ENCODE measurements at regions not wholly inside any gene's neighbourhood (a gene's known extent, or its start where the extent isn't known, plus 50 kb on each side); places are given as distances from the start of the nearest gene placed in this dataset.

DNA sequence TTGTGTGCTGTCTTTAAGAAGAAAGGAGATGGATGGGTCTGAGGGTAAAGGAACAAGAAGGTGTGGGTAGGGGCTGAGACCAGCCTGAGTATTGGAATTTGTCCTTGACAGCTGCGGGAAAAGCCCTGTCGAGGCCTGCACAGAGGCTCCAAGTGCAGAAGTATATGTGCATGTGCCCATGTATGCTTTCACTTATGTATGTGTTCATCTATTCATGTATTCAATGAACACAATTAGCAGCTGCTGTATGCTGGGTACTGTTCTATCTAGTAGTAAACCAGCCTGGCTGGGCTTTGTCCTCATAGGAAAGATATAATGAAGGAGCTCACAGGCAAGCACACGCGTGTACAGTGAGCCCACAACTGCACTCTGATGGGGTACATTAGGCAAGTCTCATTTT, 181.4 kb downstream of the CALCRL start (continued):
- TF ChIP-seq, protein P1, sequence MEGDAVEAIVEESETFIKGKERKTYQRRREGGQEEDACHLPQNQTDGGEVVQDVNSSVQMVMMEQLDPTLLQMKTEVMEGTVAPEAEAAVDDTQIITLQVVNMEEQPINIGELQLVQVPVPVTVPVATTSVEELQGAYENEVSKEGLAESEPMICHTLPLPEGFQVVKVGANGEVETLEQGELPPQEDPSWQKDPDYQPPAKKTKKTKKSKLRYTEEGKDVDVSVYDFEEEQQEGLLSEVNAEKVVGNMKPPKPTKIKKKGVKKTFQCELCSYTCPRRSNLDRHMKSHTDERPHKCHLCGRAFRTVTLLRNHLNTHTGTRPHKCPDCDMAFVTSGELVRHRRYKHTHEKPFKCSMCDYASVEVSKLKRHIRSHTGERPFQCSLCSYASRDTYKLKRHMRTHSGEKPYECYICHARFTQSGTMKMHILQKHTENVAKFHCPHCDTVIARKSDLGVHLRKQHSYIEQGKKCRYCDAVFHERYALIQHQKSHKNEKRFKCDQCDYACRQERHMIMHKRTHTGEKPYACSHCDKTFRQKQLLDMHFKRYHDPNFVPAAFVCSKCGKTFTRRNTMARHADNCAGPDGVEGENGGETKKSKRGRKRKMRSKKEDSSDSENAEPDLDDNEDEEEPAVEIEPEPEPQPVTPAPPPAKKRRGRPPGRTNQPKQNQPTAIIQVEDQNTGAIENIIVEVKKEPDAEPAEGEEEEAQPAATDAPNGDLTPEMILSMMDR (IDR thresholded peaks at IDR 0.05) = no peak
- TF ChIP-seq ZNF423 (CRISPR knock-in tag; IDR thresholded peaks at IDR 0.05) = no peak

DNA sequence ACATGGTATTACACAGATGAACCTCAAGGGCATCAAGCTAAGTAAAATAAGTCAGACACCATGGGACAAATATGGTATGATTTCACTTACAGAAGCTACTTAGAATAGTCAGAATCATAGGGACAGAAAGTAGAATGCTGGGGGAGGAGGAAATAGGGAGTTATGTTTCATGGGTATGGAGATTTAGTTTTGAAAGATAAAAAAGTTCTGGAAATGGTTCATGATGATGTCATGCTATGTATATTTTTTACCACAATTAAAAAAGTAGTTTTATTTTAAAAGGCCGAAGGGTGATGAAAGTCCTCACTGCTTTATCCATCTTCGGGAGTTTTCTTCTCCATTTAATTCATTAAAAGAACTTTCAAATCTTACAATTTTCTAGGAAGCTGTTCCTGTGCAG, 181.9 kb downstream of the CALCRL start:
- H3K4me1 Mint-ChIP-seq = peaks cover 44% of the 10 kb centered on the region
- CTCF ChIA-PET = no interaction called here
- ATAC-seq (no peak), DNase-seq (ENCODE audit: low spot score) (no peak)
- H3K9me3 Mint-ChIP-seq = no peaks in the 10 kb centered on the region; the same call in 1 of the 2 replicates
- H3K27ac Mint-ChIP-seq = no peak overlapping the region
- POLR2A ChIA-PET = no interaction called here
- no peaks in the 10 kb centered on the region for H3K27me3 Mint-ChIP-seq (ENCODE audit: low read depth)
- H3K36me3 Mint-ChIP-seq = peaks cover 3% of the 10 kb centered on the region; the same call in 1 of the 2 replicates
- H3K4me3 Mint-ChIP-seq = no peak overlapping the region
- TF ChIP-seq GTF2I (CRISPR knock-in tag; conservative IDR thresholded peaks at IDR 0.05) (no peak), CREB1 (CRISPR knock-in tag; IDR thresholded peaks at IDR 0.05) (no peak), NFATC4 (CRISPR knock-in tag; IDR thresholded peaks at IDR 0.05) (no peak), GRHL2 (CRISPR knock-in tag; IDR thresholded peaks at IDR 0.05; ENCODE audit: insufficient replicate concordance, severe bottlenecking) (no peak), ATF1 (CRISPR knock-in tag; IDR thresholded peaks at IDR 0.05) (no peak), ZNF396 (CRISPR knock-in tag; IDR thresholded peaks at IDR 0.05; ENCODE audit: borderline replicate concordance) (no peak), MXD4 (CRISPR knock-in tag; IDR thresholded peaks at IDR 0.05; ENCODE audit: borderline replicate concordance) (no peak), SMAD4 (CRISPR knock-in tag; IDR thresholded peaks at IDR 0.05) (no peak)
- TF ChIP-seq, protein P2, sequence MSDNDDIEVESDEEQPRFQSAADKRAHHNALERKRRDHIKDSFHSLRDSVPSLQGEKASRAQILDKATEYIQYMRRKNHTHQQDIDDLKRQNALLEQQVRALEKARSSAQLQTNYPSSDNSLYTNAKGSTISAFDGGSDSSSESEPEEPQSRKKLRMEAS (CRISPR knock-in tag; IDR thresholded peaks at IDR 0.05) = no peak
- TF ChIP-seq, protein P3, sequence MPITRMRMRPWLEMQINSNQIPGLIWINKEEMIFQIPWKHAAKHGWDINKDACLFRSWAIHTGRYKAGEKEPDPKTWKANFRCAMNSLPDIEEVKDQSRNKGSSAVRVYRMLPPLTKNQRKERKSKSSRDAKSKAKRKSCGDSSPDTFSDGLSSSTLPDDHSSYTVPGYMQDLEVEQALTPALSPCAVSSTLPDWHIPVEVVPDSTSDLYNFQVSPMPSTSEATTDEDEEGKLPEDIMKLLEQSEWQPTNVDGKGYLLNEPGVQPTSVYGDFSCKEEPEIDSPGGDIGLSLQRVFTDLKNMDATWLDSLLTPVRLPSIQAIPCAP (CRISPR knock-in tag; IDR thresholded peaks at IDR 0.05) = no peak
- TF ChIP-seq, protein P4, sequence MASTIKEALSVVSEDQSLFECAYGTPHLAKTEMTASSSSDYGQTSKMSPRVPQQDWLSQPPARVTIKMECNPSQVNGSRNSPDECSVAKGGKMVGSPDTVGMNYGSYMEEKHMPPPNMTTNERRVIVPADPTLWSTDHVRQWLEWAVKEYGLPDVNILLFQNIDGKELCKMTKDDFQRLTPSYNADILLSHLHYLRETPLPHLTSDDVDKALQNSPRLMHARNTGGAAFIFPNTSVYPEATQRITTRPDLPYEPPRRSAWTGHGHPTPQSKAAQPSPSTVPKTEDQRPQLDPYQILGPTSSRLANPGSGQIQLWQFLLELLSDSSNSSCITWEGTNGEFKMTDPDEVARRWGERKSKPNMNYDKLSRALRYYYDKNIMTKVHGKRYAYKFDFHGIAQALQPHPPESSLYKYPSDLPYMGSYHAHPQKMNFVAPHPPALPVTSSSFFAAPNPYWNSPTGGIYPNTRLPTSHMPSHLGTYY (CRISPR knock-in tag; IDR thresholded peaks at IDR 0.05) = no peak
- TF ChIP-seq, protein P1 (IDR thresholded peaks at IDR 0.05) = no peak
- TF ChIP-seq, protein P5, sequence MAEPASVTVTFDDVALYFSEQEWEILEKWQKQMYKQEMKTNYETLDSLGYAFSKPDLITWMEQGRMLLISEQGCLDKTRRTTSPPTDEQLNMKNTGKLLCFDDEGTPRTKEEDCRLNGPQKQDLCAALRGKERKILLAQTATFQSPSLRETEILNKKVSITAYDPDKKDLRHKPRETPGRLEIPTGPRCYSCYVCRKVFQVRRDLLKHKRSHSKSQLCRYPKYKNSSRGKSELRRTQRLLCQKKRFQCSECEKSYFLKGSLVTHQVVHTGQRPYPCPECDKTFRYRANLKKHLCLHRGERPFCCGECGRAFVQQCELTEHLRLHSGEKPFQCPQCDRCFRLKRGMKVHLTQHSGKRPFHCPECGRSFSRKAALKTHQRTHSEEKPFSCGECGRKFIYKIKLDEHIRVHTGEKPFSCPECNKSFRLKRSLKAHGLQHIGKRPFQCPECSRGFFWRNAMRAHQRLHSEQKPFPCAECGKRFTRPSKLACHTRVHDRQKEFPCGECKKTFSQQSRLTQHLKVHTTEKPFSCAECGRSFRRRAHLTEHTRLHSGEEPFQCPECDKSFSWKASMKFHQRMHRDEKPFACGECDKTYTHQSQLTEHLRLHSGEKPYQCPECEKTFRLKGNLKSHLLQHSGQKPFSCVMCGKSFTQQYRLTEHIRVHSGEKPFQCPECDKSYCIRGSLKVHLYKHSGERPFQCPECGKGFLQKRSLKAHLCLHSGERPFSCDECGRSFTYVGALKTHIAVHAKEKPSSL (CRISPR knock-in tag; conservative IDR thresholded peaks at IDR 0.05) = no peak
- TF ChIP-seq, protein P6, sequence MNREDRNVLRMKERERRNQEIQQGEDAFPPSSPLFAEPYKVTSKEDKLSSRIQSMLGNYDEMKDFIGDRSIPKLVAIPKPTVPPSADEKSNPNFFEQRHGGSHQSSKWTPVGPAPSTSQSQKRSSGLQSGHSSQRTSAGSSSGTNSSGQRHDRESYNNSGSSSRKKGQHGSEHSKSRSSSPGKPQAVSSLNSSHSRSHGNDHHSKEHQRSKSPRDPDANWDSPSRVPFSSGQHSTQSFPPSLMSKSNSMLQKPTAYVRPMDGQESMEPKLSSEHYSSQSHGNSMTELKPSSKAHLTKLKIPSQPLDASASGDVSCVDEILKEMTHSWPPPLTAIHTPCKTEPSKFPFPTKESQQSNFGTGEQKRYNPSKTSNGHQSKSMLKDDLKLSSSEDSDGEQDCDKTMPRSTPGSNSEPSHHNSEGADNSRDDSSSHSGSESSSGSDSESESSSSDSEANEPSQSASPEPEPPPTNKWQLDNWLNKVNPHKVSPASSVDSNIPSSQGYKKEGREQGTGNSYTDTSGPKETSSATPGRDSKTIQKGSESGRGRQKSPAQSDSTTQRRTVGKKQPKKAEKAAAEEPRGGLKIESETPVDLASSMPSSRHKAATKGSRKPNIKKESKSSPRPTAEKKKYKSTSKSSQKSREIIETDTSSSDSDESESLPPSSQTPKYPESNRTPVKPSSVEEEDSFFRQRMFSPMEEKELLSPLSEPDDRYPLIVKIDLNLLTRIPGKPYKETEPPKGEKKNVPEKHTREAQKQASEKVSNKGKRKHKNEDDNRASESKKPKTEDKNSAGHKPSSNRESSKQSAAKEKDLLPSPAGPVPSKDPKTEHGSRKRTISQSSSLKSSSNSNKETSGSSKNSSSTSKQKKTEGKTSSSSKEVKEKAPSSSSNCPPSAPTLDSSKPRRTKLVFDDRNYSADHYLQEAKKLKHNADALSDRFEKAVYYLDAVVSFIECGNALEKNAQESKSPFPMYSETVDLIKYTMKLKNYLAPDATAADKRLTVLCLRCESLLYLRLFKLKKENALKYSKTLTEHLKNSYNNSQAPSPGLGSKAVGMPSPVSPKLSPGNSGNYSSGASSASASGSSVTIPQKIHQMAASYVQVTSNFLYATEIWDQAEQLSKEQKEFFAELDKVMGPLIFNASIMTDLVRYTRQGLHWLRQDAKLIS (CRISPR knock-in tag; IDR thresholded peaks at IDR 0.05; ENCODE audit: borderline replicate concordance) = no peak
